ENCODE measurements at regions not wholly inside any gene's neighbourhood (a gene's known extent, or its start where the extent isn't known, plus 50 kb on each side); places are given as distances from the start of the nearest gene placed in this dataset.
"Not testable (repeated sequence)": the region's sequence is repeated elsewhere in the genome, so short reads cannot be mapped to it uniquely, and the experiment has no call there.

- Histone ChIP-seq H3K4me1 (ENCODE audit: insufficient read depth, low read length) (no peaks in the 10 kb centered on the region), H3K9me3 (ENCODE audit: control insufficient read depth, insufficient read depth, low read length) (no peaks in the 10 kb centered on the region), H3K9ac (ENCODE audit: low read depth, low read length) (no peak overlapping the region), H3K36me3 (ENCODE audit: insufficient read depth, low read length) (no peaks in the 10 kb centered on the region)
Observed at GRCh38 chr9:26504057-26504456, 388.5 kb downstream of the CAAP1 start.

DNA sequence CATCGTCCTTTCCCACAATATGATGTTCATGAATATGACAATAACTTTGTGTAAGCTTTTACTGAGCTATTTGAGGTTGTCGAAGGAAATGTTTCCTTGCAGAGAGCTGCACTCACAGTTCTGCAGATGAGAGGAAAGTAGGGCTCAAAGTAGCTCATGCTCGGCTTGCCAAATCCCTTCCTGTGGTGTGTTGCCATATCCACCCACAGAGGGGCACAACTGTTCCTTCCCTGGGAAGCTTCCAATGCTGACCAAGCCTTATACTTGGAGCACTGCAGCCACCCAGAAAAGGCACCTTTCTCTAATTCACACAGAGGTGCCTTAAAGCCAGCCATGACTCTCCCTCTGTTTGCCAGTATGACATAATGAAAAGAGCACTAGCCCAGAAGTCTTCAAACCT is 390.3 kb downstream of the CAAP1 start:
- Histone ChIP-seq H3K4me1 (ENCODE audit: insufficient read depth, low read length) (no peaks in the 10 kb centered on the region), H3K36me3 (ENCODE audit: insufficient read depth, low read length) (no peaks in the 10 kb centered on the region), H3K9me3 (ENCODE audit: control insufficient read depth, insufficient read depth, low read length) (no peaks in the 10 kb centered on the region), H3K9ac (ENCODE audit: low read depth, low read length) (no peak overlapping the region)

DNA sequence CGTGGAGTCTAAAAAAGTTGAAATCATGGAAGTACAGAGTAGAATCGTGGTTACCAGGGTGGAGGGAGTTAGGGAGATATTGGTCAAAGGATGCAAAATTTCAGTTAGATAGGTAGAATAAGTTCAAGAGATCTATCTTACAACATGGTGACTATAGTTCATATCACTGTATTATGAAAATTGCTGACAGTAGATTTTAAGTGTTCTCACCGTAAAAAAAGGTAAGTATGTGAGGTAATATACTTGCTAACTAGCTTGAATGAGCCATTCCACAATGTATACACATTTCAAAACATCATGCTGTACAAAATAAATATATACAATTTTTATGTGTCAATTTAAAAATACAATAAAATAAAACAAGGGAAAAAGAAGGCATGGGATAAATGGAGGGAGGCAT is 392.1 kb downstream of the CAAP1 start:
- Histone ChIP-seq H3K9me3 (ENCODE audit: control insufficient read depth, insufficient read depth, low read length) (no peaks in the 10 kb centered on the region), H3K36me3 (ENCODE audit: insufficient read depth, low read length) (no peaks in the 10 kb centered on the region), H3K9ac (ENCODE audit: low read depth, low read length) (no peak overlapping the region), H3K4me1 (ENCODE audit: insufficient read depth, low read length) (no peaks in the 10 kb centered on the region)

DNA sequence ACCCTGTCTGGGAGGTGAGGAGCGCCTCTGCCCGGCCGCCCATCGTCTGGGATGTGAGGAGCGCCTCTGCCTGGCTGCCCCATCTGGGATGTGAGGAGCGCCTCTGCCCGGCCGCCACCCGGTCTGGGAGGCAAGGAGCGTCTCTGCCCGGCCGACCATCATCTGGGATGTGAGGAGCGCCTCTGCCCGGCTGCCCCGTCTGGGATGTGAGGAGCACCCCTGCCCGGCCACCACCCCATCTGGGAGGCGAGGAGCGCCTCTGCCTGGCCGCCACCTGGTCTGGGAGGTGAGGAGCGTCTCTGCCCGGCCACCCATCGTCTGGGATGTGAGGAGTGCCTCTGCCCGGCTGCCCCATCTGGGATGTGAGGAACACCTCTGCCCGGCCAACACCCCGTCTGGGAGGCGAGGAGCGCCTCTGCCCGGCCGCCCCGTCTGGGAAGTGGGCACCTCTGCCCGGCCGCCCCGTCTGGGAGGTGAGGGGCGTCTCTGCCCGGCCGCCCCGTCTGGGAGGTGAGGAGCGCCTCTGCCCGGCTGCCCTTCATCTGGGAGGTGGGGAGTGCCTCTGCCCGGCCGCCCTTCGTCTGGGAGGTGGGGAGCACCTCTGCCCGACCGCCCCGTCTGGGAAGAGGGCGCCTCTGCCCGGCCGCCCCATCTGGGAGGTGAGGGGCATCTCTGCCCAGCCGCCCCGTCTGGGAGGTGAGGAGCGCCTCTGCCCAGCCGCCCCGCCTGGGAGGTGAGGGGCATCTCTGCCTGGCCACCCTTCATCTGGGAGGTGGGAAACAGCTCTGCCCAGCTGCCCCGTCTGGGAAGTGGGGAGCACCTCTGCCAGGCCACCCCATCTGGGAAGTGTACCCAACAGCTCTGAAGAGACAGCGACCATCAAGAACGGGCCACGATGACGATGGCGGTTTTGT is 399.7 kb downstream of the CAAP1 start:
- H3K36me3 ChIP-seq (ENCODE audit: insufficient read depth, low read length); H3K9me3 ChIP-seq (ENCODE audit: control insufficient read depth, insufficient read depth, low read length); H3K4me1 ChIP-seq (ENCODE audit: insufficient read depth, low read length): not testable (repeated sequence)

GRCh38 chr9:26491922-26492607 is 400.5 kb downstream of the CAAP1 start:
- not testable (repeated sequence) for H3K9ac ChIP-seq (ENCODE audit: low read depth, low read length); H3K36me3 ChIP-seq (ENCODE audit: insufficient read depth, low read length); H3K9me3 ChIP-seq (ENCODE audit: control insufficient read depth, insufficient read depth, low read length); H3K4me1 ChIP-seq (ENCODE audit: insufficient read depth, low read length)

More for the DNA sequence above, 399.7 kb downstream of the CAAP1 start:
- H3K9ac ChIP-seq (ENCODE audit: low read depth, low read length), result not testable (repeated sequence)

GRCh38 chr9:26483991-26484390 is 408.6 kb downstream of the CAAP1 start:
- H3K36me3 ChIP-seq (ENCODE audit: insufficient read depth, low read length), result no peaks in the 10 kb centered on the region

GRCh38 chr9:26477963-26478362 is 414.6 kb downstream of the CAAP1 start:
- H3K4me1 ChIP-seq (ENCODE audit: insufficient read depth, low read length), result no peaks in the 10 kb centered on the region
- no peaks in the 10 kb centered on the region for H3K36me3 ChIP-seq (ENCODE audit: insufficient read depth, low read length)
- H3K9me3 ChIP-seq (ENCODE audit: control insufficient read depth, insufficient read depth, low read length), result no peaks in the 10 kb centered on the region
- no peak overlapping the region for H3K9ac ChIP-seq (ENCODE audit: low read depth, low read length)

More at GRCh38 chr9:26483991-26484390, 408.6 kb downstream of the CAAP1 start:
- Histone ChIP-seq H3K9me3 (ENCODE audit: control insufficient read depth, insufficient read depth, low read length) (no peaks in the 10 kb centered on the region), H3K4me1 (ENCODE audit: insufficient read depth, low read length) (no peaks in the 10 kb centered on the region), H3K9ac (ENCODE audit: low read depth, low read length) (no peak overlapping the region)

GRCh38 chr9:26471261-26471660 is 421.3 kb downstream of the CAAP1 start:
- no peaks in the 10 kb centered on the region for H3K9me3 ChIP-seq (ENCODE audit: control insufficient read depth, insufficient read depth, low read length)
- no peaks in the 10 kb centered on the region for H3K4me1 ChIP-seq (ENCODE audit: insufficient read depth, low read length)
- H3K36me3 ChIP-seq (ENCODE audit: insufficient read depth, low read length), result no peaks in the 10 kb centered on the region
- H3K9ac ChIP-seq (ENCODE audit: low read depth, low read length), result no peak overlapping the region

DNA sequence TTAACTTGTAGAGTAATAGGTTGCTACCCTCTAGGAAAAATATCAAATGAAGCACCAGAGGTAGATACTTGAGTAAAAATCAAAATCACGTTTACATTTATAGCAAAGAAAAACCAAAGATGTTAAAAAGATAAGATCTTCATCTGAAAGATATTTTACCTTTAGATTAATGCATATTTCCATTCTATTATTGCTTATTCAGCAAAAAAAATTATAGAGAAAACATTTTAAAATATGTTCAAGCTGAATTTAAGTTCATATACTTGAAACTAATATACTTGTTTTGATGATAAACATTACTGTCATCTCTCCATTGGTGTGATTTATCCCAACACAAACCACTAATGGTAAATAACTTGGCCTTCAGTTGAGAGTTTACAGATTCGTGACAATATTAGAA is 422.3 kb downstream of the CAAP1 start:
- Histone ChIP-seq H3K4me1 (ENCODE audit: insufficient read depth, low read length) (no peaks in the 10 kb centered on the region), H3K9ac (ENCODE audit: low read depth, low read length) (no peak overlapping the region), H3K36me3 (ENCODE audit: insufficient read depth, low read length) (no peaks in the 10 kb centered on the region), H3K9me3 (ENCODE audit: control insufficient read depth, insufficient read depth, low read length) (no peaks in the 10 kb centered on the region)

- no peak overlapping the region for H3K9ac ChIP-seq (ENCODE audit: low read depth, low read length)
- H3K4me1 ChIP-seq (ENCODE audit: insufficient read depth, low read length), result no peaks in the 10 kb centered on the region
- no peaks in the 10 kb centered on the region for H3K9me3 ChIP-seq (ENCODE audit: control insufficient read depth, insufficient read depth, low read length)
- H3K36me3 ChIP-seq (ENCODE audit: insufficient read depth, low read length), result no peaks in the 10 kb centered on the region
Observed at GRCh38 chr9:26463837-26464236, 428.8 kb downstream of the CAAP1 start.

- H3K9me3 ChIP-seq (ENCODE audit: control insufficient read depth, insufficient read depth, low read length), result no peaks in the 10 kb centered on the region
- no peaks in the 10 kb centered on the region for H3K4me1 ChIP-seq (ENCODE audit: insufficient read depth, low read length)
- no peak overlapping the region for H3K9ac ChIP-seq (ENCODE audit: low read depth, low read length)
- H3K36me3 ChIP-seq (ENCODE audit: insufficient read depth, low read length), result no peaks in the 10 kb centered on the region
Observed at GRCh38 chr9:26462751-26463150, 429.9 kb downstream of the CAAP1 start.

GRCh38 chr9:26462213-26462612 is 430.4 kb downstream of the CAAP1 start:
- no peak overlapping the region for H3K9ac ChIP-seq (ENCODE audit: low read depth, low read length)
- H3K4me1 ChIP-seq (ENCODE audit: insufficient read depth, low read length), result no peaks in the 10 kb centered on the region
- H3K9me3 ChIP-seq (ENCODE audit: control insufficient read depth, insufficient read depth, low read length), result no peaks in the 10 kb centered on the region
- no peaks in the 10 kb centered on the region for H3K36me3 ChIP-seq (ENCODE audit: insufficient read depth, low read length)

DNA sequence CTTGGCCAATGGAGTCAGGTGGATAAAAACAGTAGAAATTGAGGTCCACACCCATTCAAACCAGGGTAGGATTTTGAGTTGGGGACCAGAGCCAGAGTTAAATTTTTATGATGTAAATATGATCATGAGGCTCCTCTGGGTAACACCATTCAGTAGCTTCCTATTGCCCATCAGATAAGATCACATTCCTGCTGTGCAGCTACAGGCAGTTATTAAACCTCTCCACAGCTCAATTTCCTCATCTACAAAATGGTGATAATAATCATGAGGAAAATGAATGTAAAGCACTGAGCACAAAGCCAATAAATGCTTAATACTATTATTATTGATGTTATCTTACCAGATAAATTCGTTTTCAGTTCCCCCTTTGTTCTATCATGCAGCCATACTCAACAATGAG is 432.0 kb downstream of the CAAP1 start:
- H3K9ac ChIP-seq (ENCODE audit: low read depth, low read length), result no peak overlapping the region
- no peaks in the 10 kb centered on the region for H3K4me1 ChIP-seq (ENCODE audit: insufficient read depth, low read length)
- H3K36me3 ChIP-seq (ENCODE audit: insufficient read depth, low read length), result no peaks in the 10 kb centered on the region

DNA sequence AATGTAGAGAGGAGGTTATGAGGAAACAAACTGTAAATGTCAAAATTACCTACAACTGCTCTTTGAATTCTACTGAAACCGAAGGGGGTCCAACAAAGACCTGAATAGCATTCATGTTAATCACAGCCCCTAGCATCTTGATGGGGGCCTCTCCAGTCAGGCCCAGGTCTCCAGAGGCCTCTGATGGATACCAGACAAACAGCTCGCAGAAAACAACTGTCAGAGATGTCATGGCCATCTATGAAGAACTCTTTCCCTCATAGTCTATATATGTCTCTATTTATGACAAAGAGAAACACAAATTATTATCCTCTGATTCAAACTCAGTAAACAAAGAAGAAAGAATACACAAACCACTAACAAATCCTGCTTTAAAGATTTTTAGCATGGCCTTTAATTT is 432.6 kb downstream of the CAAP1 start:
- Histone ChIP-seq H3K36me3 (ENCODE audit: insufficient read depth, low read length) (no peaks in the 10 kb centered on the region), H3K9ac (ENCODE audit: low read depth, low read length) (no peak overlapping the region), H3K9me3 (ENCODE audit: control insufficient read depth, insufficient read depth, low read length) (no peaks in the 10 kb centered on the region), H3K4me1 (ENCODE audit: insufficient read depth, low read length) (no peaks in the 10 kb centered on the region)

More for the DNA sequence above, 432.0 kb downstream of the CAAP1 start:
- H3K9me3 ChIP-seq (ENCODE audit: control insufficient read depth, insufficient read depth, low read length), result no peaks in the 10 kb centered on the region

DNA sequence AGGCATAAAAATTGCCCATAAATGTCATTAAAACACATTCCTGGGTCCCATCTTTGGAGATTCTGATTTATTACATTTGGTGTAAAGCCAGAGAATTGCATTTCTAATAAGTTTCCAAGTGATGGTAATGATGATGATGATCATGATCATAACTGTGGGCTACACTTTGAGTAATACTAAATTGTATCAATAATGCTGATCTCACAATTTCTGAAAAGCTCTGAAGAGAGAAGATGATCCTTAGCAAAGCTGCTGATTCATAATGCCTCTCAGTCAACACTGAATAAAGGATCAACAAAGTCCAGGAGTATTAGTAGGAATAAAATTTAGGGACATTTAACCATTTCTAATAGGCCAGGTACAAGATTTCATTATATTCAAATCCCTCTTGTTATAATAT is 434.5 kb downstream of the CAAP1 start:
- H3K4me1 ChIP-seq (ENCODE audit: insufficient read depth, low read length), result no peaks in the 10 kb centered on the region
- no peaks in the 10 kb centered on the region for H3K36me3 ChIP-seq (ENCODE audit: insufficient read depth, low read length)
- H3K9ac ChIP-seq (ENCODE audit: low read depth, low read length), result no peak overlapping the region

More for the DNA sequence above, 434.5 kb downstream of the CAAP1 start:
- no peaks in the 10 kb centered on the region for H3K9me3 ChIP-seq (ENCODE audit: control insufficient read depth, insufficient read depth, low read length)
